ENCODE measurements at regions not wholly inside any gene's neighbourhood (a gene's known extent, or its start where the extent isn't known, plus 50 kb on each side); places are given as distances from the start of the nearest gene placed in this dataset.
"Not testable (repeated sequence)": the region's sequence is repeated elsewhere in the genome, so short reads cannot be mapped to it uniquely, and the experiment has no call there.

- not testable (repeated sequence) for TF ChIP-seq CTCF, POLR2AphosphoS5 (IDR thresholded peaks at IDR 0.05)
Observed at GRCh38 chr1:243054681-243055080, 200.4 kb downstream of the CEP170 start.

Measured in upper lobe of left lung (tissue), 4 donors.